HK-2 (cell line): ENCODE measurements at regions not wholly inside any gene's neighbourhood (a gene's known extent, or its start where the extent isn't known, plus 50 kb on each side); places are given as distances from the start of the nearest gene placed in this dataset.

Experiments used
- DNase-seq: peaks from one replicate; pipeline ENCODE4 v3.0.0-alpha.2; 2018; ENCODE audit not compliant: unreplicated experiment

DNA sequence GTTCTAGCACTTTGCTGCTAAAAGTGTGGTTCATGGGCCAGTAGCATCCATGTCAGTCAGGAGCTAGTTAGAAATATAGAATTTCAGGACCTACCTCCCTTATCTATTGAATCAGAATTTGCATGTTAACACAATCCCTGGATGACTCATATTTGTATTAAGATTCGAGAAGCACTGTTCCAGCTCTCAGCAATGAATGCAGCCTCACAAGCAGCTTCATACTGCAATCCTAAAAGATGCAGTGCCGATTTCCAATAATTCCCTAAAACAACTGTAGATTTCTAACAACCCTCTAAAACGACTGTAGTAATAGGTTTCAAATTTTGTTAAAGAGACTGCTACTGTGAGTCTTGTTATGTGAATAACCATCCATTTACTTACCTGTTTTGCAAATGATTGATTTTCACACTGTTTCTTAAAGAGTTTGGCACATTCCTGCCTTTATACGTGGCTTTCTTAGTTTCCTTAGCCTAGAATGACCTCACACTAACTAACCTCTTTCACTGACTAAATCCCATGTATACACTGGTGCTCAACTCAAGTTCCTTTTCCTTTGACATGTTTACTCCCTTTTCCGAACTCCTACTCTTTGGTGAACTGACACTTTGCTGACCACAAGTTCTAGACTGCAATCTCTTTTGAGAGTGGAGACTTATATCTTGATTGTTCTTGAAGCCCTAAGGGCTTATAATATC is 511.8 kb downstream of the METTL15 start:
- DNase-seq: no peak

DNA sequence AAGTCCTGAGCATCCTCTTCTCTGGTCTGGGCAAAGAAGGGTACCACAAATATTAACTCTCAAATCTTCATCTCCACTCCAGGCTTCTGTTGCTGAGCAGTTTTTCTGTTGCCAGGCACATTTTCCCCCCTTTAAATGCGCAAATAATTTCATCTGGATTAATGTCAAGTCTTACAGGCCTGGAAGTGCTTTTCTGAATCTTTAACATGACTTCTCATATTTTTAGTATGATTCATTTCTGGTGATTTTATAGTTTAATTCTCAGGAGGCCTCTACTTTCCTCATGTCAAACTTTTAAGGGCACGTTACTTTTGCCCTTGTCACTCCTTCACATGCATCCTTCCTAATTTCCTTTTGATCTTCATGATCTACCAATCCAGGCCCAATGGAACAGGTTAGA is 510.2 kb downstream of the METTL15 start:
- no peak for DNase-seq

DNA sequence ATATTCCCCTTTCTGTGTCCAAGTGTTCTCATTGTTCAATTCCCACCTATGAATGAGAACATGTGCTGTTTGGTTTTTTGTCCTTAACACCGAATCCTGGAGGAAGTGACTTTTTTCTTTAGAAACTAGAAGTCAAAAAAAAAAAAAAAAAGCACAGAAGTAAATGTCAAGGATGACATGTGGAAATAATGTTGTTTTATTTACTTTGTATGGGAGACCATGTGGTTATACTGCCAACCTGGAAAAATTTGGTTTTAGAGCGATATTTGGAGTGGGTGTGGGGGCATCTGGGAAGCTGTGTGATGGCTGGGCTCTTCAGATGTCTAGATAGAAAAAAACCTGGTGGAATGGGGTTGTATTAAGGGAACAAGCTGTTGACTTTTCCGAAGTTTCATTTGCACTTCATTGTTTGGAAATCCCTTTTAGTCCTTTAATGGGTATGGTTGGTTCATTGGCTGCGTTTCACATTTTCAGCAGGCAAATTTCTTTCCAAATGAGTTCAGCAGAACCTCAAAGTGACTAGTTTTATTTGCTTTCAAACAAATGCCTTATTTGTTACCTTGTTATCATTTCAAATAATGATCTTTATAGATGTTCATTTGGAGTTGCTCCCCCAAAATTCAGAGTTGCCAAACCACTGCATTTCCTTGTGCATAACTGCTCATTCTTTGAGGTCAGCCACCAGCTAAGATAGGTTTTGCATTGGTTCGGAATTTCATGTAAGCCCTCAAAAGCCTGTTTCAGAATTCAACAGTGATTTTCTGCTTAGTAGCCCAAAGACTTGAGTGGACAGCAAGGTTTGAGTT is 508.2 kb downstream of the METTL15 start:
- DNase-seq: no peak

DNA sequence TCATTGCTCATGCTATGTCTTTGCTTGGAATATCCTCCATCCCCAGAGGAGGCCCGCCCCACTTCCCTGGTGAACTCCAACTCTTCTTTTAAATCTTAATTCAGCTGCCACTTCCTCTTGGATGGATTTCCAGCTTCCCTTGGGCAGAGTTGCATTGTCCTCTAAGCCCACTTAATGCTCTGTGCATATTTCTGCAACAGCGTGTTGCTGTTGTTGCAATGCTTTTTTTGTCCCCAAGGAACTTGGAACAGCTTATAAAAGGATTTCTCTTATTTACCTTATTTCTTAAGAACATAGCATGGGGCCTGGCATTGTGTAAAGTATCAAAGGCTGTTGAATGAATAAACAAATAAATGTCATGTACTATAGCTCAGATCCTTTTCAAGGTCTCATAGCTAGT is 507.4 kb downstream of the METTL15 start:
- no peak for DNase-seq

DNA sequence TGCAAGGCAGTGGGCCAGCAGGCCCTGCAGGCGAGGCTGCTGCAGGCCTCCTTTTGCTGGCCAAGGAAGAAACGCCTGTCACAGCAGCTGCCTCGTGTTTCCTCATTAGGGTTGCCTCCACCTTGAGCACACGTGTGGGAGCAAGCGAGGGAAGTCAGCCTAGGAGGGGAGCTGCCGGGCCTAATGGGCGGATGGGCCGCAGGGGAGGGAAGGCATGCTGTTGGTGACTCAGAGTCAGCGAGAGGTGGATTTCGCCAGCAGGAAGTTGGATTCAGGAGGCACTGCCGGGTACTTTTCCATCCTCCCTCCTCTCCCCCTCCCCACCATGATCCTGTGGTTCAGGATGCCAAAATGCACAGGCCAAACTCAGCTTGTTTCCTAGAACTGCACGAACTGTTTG is 498.7 kb downstream of the METTL15 start:
- DNase-seq: no peak

DNA sequence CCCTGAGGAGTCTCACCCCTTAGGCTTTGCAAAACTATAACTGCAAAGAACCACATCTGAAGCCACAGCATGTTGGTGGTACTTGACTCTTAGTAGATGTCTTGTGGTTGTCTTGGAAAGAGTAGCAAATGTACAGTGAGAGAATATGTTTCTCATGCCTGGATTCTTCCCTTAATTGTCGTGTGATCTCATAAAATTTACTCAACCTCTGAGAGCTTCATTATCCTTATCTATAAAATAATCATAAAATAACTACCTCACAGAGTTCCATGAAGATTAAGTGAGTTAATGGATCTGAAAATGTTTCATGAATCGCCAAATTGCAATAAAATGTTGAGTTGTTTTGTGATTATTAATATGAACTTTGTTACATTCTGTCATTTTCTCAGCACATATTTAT is 491.5 kb downstream of the METTL15 start:
- no peak for DNase-seq

DNA sequence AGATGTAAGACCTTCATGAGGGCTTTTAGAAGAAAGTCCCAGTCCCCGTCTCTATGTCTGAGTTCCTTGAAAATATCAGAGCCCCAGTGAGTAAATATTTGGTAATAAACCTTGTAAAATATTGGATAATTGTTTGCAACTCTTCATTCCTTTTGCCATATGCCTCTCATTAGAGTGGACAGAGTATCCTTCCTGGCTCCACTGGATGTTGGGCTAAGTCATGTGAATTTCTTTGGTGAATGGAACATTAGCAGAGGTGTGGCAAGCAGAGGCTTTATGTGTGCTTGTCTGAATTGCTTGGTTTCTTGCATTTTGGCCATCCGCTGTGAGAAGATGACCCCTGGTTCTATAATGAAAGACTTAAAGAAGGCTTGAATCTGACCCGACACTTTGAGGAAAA is 490.3 kb downstream of the METTL15 start:
- no peak for DNase-seq

DNA sequence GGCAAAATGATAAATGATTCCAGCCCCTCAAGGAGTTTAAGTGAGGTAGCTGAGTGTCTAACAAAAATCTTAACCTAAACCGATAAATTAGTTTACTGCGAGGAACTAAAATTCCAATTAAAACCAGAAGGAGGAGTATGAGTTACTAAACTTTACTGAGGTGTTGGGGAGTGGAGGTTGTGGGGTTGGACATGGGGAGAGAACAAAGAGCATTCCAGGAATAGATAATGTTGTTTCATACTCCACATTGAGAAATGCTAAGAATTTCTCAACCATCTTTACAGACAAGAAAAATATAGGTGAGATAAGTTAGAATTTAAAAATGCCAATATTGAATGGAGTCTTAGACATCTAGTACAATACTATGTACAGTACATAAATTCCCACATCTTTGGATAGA is 488.6 kb downstream of the METTL15 start:
- no peak for DNase-seq

DNA sequence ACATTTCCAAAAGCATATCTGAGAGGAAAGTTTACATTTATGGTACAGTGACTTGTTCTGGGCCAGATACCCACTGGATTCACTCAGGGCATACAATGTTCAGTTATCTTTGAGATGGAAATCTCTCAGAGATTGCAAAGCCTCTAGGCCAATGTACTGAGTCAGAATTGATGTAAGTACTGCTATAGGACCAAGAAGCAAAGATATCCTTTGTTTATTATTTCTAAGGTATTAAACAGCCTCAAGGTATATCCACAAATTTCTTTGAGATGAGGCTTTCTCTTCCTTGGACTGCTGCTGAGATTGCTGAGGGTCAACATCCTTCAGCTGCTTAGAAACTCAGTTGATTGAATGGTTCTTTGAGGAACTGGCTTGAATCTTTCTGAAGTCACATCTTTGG is 484.0 kb downstream of the METTL15 start:
- no peak for DNase-seq

DNA sequence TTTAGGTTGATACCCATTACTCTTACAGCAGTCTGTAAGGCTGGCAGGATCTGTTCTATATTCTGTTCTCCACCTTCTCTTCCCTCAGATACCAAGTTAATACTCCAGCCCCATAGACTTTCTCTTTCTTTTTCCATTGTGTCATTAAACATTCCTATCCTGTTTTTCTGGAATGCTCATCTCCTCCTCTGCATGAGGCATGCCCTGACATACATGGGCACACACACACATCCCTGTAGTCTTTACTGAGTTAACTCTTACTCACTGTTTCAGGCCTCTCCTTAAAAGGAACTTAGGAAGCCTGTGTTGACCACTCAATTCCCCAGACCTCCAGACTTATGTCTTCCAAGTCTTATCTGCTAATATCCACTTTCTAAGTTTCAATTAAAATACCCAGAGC is 476.8 kb downstream of the METTL15 start:
- no peak for DNase-seq

DNA sequence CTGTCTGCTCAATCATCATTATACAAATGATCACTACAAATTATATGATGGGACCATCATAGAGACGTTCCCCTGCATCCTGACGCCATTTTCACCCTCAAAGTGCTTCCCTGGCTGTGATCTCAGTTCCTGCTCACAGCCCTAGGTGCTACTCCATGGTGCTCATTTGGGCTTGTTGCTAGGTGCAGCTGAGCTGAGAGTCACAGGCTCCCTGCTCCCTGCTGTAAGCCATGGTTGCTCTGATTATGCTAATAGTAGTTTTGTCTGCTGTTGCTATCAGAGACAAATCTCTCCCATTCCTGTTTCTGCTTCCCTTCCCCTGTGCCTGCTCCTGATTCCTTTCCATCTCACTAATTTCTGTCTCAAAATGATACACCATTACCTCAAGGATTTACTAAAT is 474.3 kb downstream of the METTL15 start:
- no peak for DNase-seq

DNA sequence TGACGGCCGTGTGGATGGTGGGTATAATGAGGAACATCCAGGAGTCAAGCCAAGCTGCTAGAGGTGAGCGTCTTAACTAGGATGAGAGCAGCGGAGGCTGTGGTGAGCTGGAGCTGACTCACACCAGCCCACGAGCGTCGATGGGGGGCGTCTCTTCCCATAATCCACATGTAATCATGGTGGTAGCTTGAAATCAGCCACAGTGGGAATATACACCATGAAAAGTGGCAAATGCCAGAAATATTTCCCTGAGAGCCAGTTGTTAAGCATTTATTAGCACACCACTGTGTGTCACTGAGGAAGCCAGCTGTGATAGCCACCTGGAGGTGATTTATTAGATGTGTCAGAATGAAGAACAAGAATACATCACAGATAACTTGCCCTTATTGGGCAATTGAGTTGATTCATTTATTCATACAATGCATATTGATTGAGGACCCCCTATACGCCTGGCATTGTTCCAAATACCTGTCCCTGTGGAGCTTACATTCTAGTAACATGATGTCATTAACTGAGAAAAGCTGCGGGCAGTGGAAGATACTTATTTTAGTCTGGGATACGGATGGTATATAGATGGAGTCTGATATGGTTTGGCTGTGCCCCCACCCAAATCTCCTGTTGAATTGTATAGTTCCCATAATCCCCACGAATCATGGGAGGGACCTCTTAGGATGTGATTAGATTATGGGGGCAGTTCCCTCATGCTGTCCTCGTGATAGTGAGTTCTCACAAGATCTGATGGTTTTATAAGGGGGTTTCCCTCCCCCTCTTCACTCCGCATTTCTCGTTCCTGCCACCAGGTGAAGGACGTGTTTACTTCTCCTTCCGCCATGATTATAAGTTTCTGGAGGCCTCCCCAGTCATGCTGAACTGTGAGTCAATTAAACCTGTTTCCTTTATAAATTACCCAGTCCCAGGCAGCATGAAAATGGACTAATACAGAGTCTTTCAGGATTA is 473.4 kb downstream of the METTL15 start:
- DNase-seq: peak; percentile 3

DNA sequence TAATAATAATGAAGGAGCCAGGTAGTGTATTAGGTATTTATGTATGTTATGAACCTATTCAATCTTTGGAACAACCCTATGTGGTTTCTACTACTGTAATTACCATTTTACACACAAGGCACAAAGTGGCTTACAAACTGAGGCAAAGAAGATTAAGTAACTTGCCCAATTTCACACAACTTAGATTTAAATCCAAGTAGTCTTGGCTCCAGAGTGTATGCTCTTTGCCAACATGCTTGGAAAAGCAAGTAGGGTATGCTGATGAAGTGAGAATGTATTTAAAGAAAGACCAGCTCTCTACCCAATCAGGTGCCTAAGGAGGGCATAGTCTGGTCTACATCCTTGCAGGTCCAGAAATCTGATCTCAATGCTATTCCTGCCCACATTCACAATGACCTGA is 463.2 kb downstream of the METTL15 start:
- DNase-seq: no peak

DNA sequence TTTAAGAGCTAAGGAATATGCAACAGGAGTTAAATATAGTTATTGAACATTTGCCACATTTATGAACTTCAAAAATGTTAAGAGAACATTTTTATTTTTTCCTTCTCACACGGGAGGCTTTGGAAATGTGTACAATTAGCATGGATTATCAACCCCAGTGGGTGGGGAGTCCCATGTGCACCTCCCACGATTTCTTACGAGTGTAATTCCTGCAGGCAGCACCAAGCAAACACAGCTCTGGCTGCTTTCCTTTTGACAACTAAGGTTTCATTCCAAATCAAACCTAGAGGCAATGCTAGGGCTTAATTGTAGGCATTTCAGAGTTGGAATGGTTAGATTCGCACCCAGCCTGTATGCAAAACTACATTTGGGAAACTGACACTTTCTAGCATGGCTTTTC is 460.9 kb downstream of the METTL15 start:
- no peak for DNase-seq

DNA sequence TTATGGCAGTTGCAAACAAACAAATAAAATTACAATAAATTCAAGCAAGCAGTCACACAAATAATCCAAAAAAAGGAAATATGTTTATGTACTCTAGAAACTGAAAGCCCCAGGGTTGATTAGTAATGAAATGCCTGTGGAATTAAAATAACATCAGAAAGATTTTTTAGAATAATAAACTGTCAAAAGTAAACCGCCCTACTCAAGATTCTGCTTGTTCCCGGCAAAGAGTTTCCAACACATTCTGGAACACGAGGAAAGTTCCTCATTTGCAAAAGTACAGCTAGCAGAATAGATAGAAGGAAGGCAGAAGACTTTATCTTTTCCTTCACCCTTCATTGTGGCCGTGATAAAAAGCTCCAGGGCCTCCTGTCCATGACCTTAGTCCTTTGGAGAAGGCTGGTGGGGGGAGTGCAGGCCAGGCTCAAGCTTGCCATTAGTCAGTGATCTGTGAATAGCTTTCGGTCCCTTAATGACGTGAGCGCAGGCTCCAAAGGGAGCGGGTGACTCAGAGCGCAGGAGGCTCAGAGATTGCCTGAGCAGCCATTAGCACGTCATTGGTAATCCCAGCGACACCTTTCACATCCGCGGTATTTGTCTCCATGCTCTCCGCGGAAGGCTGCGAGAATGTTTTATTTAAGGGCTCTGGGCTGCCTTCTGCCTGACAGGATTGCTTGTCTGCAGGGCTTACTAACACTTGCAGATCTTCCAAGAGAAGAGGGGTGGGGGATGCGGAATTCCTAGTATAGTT is 458.3 kb downstream of the METTL15 start:
- peak; percentile 17 for DNase-seq

DNA sequence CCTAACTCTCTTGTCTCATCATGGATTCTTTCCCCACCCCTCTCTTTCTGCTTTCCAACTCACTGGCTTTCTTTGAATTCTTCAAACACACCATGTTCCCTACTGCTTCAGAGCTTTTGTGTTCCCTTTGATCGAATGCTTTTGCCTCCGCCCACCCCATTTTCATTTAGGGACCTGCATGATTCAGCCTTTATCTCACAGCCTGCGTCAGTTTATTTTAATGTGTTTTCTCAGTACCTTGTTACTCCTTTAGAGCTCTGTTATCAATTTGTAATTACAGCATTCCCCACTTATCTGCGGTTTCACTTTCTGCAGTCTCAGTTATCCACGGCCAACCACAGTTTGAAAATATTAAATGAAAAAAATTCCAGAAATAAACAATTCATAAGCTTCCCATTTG is 451.3 kb downstream of the METTL15 start:
- no peak for DNase-seq

DNA sequence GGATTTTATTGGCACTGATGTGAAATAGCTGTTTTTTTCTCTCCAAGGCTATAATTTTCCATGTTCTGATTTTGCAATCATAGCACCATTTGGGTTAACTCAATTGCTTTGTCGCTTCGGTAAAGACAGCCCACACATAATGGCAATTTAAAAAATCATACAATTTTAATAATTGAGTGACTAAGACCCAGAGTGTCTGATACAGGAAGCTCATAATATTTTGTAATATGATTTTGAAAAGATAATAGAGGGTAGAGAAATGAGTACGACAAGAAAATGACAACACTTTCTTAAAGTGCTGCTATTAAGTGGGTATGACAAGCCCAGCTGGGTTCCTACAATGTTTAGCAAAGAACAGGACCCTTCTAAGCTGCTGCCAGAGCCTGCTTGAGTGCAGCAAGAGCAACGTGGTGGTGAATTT is 439.1 kb downstream of the METTL15 start:
- no peak for DNase-seq

DNA sequence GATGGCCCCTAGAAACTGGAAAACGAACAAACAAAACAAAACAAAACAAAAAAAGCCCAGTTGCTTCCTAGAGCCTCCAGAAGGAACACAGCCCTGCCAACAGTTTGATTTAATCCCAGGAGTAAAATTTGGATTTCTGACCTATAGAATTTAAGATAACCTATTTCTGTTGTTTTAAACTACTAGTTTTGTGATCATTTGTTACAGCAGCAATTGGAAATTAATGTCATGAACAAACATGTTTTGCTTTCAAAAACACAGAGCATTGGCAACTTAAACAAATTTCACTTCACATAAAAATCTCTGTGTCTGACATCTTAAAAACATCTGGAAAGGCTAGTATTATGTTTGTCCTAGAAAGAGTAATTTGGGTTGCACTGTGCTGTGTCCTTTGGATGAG is 437.3 kb downstream of the METTL15 start:
- DNase-seq: no peak

DNA sequence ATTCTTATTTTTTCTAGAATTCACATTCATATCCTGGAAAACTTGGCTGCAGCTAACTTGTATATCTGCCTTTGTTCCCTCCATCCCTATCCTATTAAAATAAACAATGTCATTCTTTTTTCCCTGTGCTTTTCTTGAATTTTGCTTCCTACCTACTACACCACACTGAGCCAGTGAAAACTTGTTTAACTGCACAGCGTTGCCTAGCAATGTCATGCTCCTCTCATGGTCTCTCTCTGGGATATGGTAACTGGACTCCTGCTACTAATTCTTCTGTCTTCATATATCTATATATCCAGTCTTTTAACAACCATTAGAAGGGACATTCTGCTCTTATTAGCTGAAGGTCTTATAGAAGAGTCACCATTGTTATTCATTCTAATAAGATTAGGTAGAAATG is 434.4 kb downstream of the METTL15 start:
- no peak for DNase-seq

DNA sequence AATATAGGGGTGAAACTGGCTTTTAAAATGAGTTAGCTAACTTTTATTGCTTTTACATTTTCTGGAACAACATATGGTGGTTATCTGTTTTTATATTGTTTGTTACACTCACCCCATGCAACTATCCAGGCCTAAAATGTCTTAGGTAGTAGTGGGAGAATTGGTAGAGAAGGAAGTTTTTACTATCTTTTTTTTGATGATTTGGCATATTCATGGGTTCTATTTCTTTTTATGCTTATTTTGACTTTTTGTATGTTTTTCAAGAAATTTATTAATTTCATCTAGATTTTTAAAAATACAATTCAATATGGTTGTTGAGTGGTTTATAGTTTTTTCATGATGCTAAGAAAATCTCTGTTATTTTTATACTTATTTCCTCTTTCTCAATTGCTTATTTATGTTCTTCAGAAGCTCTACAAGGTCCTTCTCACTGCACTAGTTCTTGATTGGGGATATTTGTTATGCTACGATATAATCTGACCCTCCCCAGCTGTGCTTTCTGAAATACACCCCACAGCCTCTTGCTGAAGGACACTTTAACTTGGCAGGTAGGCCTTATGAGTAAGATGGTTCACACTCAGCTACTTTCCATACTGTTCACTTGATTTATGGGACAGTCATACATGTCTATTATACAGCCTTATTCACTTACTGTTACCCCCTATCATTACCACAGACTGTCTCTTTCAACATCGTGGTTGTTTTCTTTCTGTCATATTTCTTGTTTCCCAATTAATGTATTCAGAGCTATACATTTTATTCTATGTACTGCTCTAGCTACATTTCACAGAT is 431.2 kb downstream of the METTL15 start:
- no peak for DNase-seq

DNA sequence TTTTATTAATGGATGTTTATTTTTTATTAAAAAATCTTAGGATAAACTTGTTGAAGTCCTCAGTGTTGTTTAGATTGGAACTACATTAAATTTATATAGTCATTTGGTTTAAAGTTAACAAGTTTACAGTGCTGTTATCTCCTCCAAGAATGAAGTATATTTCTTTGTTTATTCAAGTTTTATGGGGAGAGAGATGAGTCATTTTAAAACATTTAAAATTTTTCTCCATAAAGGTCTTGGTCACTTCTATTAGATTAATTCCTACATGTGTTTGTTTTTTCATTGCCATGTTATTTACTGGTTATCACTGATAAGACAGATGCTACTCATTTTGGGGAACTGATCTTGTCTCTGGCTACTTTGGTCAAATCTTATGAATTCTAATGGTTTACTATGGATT is 429.6 kb downstream of the METTL15 start:
- no peak for DNase-seq
